Trophoblast cell (in vitro differentiated cells and primary cell): ENCODE measurements at regions not wholly inside any gene's neighbourhood (a gene's known extent, or its start where the extent isn't known, plus 50 kb on each side); places are given as distances from the start of the nearest gene placed in this dataset.

Source experiments
- DNase-seq, 2 donors: peaks; one replicate each; pipeline ENCODE4 v3.0.0-alpha.2; 2016
- H2AFZ ChIP-seq: 2 replicates; pipeline ENCODE4 v1.6.1; 2013; ENCODE audit warnings: low read length, moderate library complexity, mild to moderate bottlenecking; ENCODE audit not compliant: insufficient read depth, poor library complexity
- H2AK5ac ChIP-seq: 2 replicates; pipeline ENCODE4 v1.6.1; 2013; ENCODE audit warnings: mild to moderate bottlenecking, low read length
- H2BK120ac ChIP-seq: 2 replicates; pipeline ENCODE4 v1.6.1; 2013; ENCODE audit warnings: low read length, mild to moderate bottlenecking, moderate library complexity; ENCODE audit not compliant: insufficient read depth, poor library complexity
- H2BK12ac ChIP-seq: 2 replicates; pipeline ENCODE4 v1.6.1; 2013; ENCODE audit warnings: mild to moderate bottlenecking, low read length, moderate library complexity
- H2BK5ac ChIP-seq: 2 replicates; pipeline ENCODE4 v1.6.1; 2013; ENCODE audit warnings: low read length, low read depth, moderate library complexity, mild to moderate bottlenecking; ENCODE audit not compliant: poor library complexity
- H3K14ac ChIP-seq: 2 replicates; pipeline ENCODE4 v1.6.1; 2013; ENCODE audit warnings: mild to moderate bottlenecking, low read length
- H3K18ac ChIP-seq: 2 replicates; pipeline ENCODE4 v1.6.1; 2013; ENCODE audit warnings: mild to moderate bottlenecking, low read length
- H3K23ac ChIP-seq: 2 replicates; pipeline ENCODE4 v1.6.1; 2013; ENCODE audit warnings: low read length
- H3K27ac ChIP-seq: 2 replicates; pipeline ENCODE4 v1.5.1; 2013; ENCODE audit warnings: low read depth, mild to moderate bottlenecking, inconsistent platforms, low read length, moderate library complexity
- H3K27me3 ChIP-seq: 2 replicates; pipeline ENCODE4 v1.6.1; 2013; ENCODE audit warnings: inconsistent platforms, mild to moderate bottlenecking, low read length, moderate library complexity; ENCODE audit not compliant: insufficient read depth
- H3K36me3 ChIP-seq, 2 experiments: 1 replicate in 1 of 2; 2 replicates in 1 of 2; pipeline ENCODE4 v1.6.1; 2013; ENCODE audit warnings: low read length in 2 of 2, mild to moderate bottlenecking in 2 of 2, moderate library complexity in 1 of 2; ENCODE audit not compliant: insufficient read depth in 2 of 2, control insufficient read depth in 1 of 2
- H3K4ac ChIP-seq: 2 replicates; pipeline ENCODE4 v1.6.1; 2013; ENCODE audit warnings: low read depth, mild to moderate bottlenecking, low read length, moderate library complexity
- H3K4me1 ChIP-seq, 2 experiments: 1 replicate in 1 of 2; 2 replicates in 1 of 2; pipeline ENCODE4 v1.6.1; 2013; ENCODE audit warnings: low read length in 2 of 2, mild to moderate bottlenecking in 2 of 2, moderate library complexity in 1 of 2; ENCODE audit not compliant: insufficient read depth in 2 of 2, control insufficient read depth in 1 of 2
- H3K4me2 ChIP-seq: 2 replicates; pipeline ENCODE4 v1.6.1; 2013; ENCODE audit warnings: inconsistent platforms, mild to moderate bottlenecking, low read length, moderate library complexity
- H3K4me3 ChIP-seq: 2 replicates; pipeline ENCODE4 v1.5.1; 2013; ENCODE audit warnings: mild to moderate bottlenecking, low read depth, low read length, inconsistent platforms
- H3K79me1 ChIP-seq: one replicate; pipeline ENCODE4 v1.6.1; 2013; ENCODE audit warnings: low read length
- H3K79me2 ChIP-seq: 2 replicates; pipeline ENCODE4 v1.6.1; 2013; ENCODE audit warnings: low read length, mild to moderate bottlenecking; ENCODE audit not compliant: control insufficient read depth, insufficient read depth, poor library complexity
- H3K9ac ChIP-seq: 2 replicates; pipeline ENCODE4 v1.6.1; 2013; ENCODE audit warnings: mild to moderate bottlenecking, low read length
- H3K9me3 ChIP-seq: 2 replicates; pipeline ENCODE4 v1.6.1; 2013; ENCODE audit warnings: low read depth, mild to moderate bottlenecking, control low read depth, inconsistent platforms, low read length; ENCODE audit not compliant: insufficient read depth
- H4K12ac ChIP-seq: 2 replicates; pipeline ENCODE4 v1.6.1; 2013; ENCODE audit warnings: low read depth, mild to moderate bottlenecking, low read length, moderate library complexity
- H4K8ac ChIP-seq: 2 replicates; pipeline ENCODE4 v1.6.1; 2013; ENCODE audit warnings: low read depth, mild to moderate bottlenecking, low read length, moderate library complexity
- H4K91ac ChIP-seq: one replicate; pipeline ENCODE4 v1.6.1; 2013; ENCODE audit warnings: low read depth, mild to moderate bottlenecking, low read length, moderate library complexity
- WGBS: extraction: QIAGEN DNeasy Blood & Tissue Kit; methylation state at CpG from one replicate; pipeline ENCODE4 v1.1.7; 2013; ENCODE audit warnings: missing lambda C conversion rate; ENCODE audit not compliant: insufficient read length, insufficient coverage; ENCODE audit errors: extremely low coverage; 5-methylcytosine and 5-hydroxymethylcytosine counted together

- H3K27ac ChIP-seq, result no peak overlapping the region
- no peak overlapping the region for H2BK12ac ChIP-seq
- H3K23ac ChIP-seq, result no peak overlapping the region
- H3K4me2 ChIP-seq, result no peak overlapping the region
- no peak overlapping the region for H3K14ac ChIP-seq
- H3K4me3 ChIP-seq, result no peak overlapping the region
- peaks cover 2% of the 10 kb centered on the region for H3K9me3 ChIP-seq
- H3K27me3 ChIP-seq, result no peaks in the 10 kb centered on the region
- no peak overlapping the region for H2AK5ac ChIP-seq
- no peak overlapping the region for H4K12ac ChIP-seq
- no peak overlapping the region for H4K8ac ChIP-seq
- no peak overlapping the region for H3K18ac ChIP-seq
- no peak overlapping the region for H3K9ac ChIP-seq
- no peak overlapping the region for H2AFZ ChIP-seq
- no peaks in the 10 kb centered on the region for H3K36me3 ChIP-seq
- H3K79me2 ChIP-seq, result no peaks in the 10 kb centered on the region
- no peaks in the 10 kb centered on the region for H3K79me1 ChIP-seq
- no peak overlapping the region for H3K4ac ChIP-seq
- H4K91ac ChIP-seq, result no peak overlapping the region
- H2BK120ac ChIP-seq, result no peak overlapping the region
- WGBS, result no CpG with 5 or more reads among the region's 20 CpGs
- peaks cover 2 to 3% of the 10 kb centered on the region in 2 experiments for H3K4me1 ChIP-seq
- H2BK5ac ChIP-seq, result no peak overlapping the region
- DNase-seq, result no peak
Observed at GRCh38 chr2:60352491-60353405, 200.7 kb downstream of the BCL11A start.

- H3K18ac ChIP-seq, result no peak overlapping the region
- no CpG with 5 or more reads among the region's 8 CpGs for WGBS
- peaks cover 2% of the 10 kb centered on the region for H3K9me3 ChIP-seq
- no peak overlapping the region for H3K4me3 ChIP-seq
- no peak overlapping the region for H2AK5ac ChIP-seq
- H2BK120ac ChIP-seq, result no peak overlapping the region
- no peak overlapping the region for H2BK5ac ChIP-seq
- no peak overlapping the region for H4K12ac ChIP-seq
- H2AFZ ChIP-seq, result no peak overlapping the region
- no peaks in the 10 kb centered on the region for H3K36me3 ChIP-seq
- no peak overlapping the region for H4K8ac ChIP-seq
- H4K91ac ChIP-seq, result no peak overlapping the region
- no peaks in the 10 kb centered on the region for H3K79me2 ChIP-seq
- no peak overlapping the region for H3K9ac ChIP-seq
- H3K14ac ChIP-seq, result no peak overlapping the region
- no peak overlapping the region for H2BK12ac ChIP-seq
- H3K27ac ChIP-seq, result no peak overlapping the region
- no peak overlapping the region for H3K23ac ChIP-seq
- no peak overlapping the region for H3K4me2 ChIP-seq
- no peaks in the 10 kb centered on the region for H3K79me1 ChIP-seq
- H3K4ac ChIP-seq, result no peak overlapping the region
- H3K27me3 ChIP-seq, result no peaks in the 10 kb centered on the region
- DNase-seq, result no peak
- peaks cover 4 to 5% of the 10 kb centered on the region in 2 experiments for H3K4me1 ChIP-seq
Observed at GRCh38 chr2:60351802-60352201, 201.7 kb downstream of the BCL11A start.

- Histone ChIP-seq H2BK5ac (no peak overlapping the region), H3K4ac (no peak overlapping the region), H2AK5ac (no peak overlapping the region), H2BK120ac (no peak overlapping the region), H4K91ac (no peak overlapping the region), H3K4me2 (no peak overlapping the region), H3K4me1 (peaks cover 4 to 5% of the 10 kb centered on the region in 2 experiments), H3K79me1 (no peaks in the 10 kb centered on the region), H3K36me3 (no peaks in the 10 kb centered on the region), H3K27me3 (no peaks in the 10 kb centered on the region), H3K9ac (no peak overlapping the region), H2BK12ac (no peak overlapping the region), H3K79me2 (no peaks in the 10 kb centered on the region), H3K9me3 (peaks cover 2% of the 10 kb centered on the region), H3K14ac (no peak overlapping the region), H3K4me3 (peak overlapping the region; percentile 20), H4K8ac (no peak overlapping the region), H4K12ac (no peak overlapping the region), H2AFZ (no peak overlapping the region), H3K18ac (no peak overlapping the region), H3K27ac (no peak overlapping the region), H3K23ac (no peak overlapping the region)
- no peak for DNase-seq
- no CpG with 5 or more reads among the region's 4 CpGs for WGBS
Observed at GRCh38 chr2:60351321-60351720, 202.1 kb downstream of the BCL11A start.

GRCh38 chr2:60350791-60351190 is 202.7 kb downstream of the BCL11A start:
- WGBS, result no CpG with 5 or more reads among the region's 4 CpGs

More at GRCh38 chr2:60350791-60351190, 202.7 kb downstream of the BCL11A start:
- peaks cover 2% of the 10 kb centered on the region for H3K9me3 ChIP-seq
- no peak overlapping the region for H2BK12ac ChIP-seq
- H3K27me3 ChIP-seq, result no peaks in the 10 kb centered on the region
- H3K18ac ChIP-seq, result no peak overlapping the region
- no peak overlapping the region for H3K9ac ChIP-seq
- no peak overlapping the region for H3K4me2 ChIP-seq
- H3K14ac ChIP-seq, result no peak overlapping the region
- H3K36me3 ChIP-seq, result no peaks in the 10 kb centered on the region
- H3K4ac ChIP-seq, result no peak overlapping the region
- H4K91ac ChIP-seq, result no peak overlapping the region
- H2AFZ ChIP-seq, result no peak overlapping the region
- no peak overlapping the region for H4K12ac ChIP-seq
- H3K4me1 ChIP-seq, result peaks cover 4 to 5% of the 10 kb centered on the region in 2 experiments
- no peak overlapping the region for H4K8ac ChIP-seq
- H3K27ac ChIP-seq, result no peak overlapping the region
- no peak overlapping the region for H2AK5ac ChIP-seq
- no peak overlapping the region for H3K23ac ChIP-seq
- no peaks in the 10 kb centered on the region for H3K79me1 ChIP-seq
- peak; percentile 51 to 80 for DNase-seq
- no peak overlapping the region for H2BK5ac ChIP-seq
- H2BK120ac ChIP-seq, result no peak overlapping the region
- no peaks in the 10 kb centered on the region for H3K79me2 ChIP-seq
- no peak overlapping the region for H3K4me3 ChIP-seq
